Keratinocyte (primary cell): ENCODE measurements at regions not wholly inside any gene's neighbourhood (a gene's known extent, or its start where the extent isn't known, plus 50 kb on each side); places are given as distances from the start of the nearest gene placed in this dataset.

Experiments used
- DNase-seq: peaks from one replicate; pipeline ENCODE4 v3.0.0-alpha.2; 2011; ENCODE audit warnings: low read depth, missing footprints, low spot score
- FAIRE-seq: peaks from 2 replicates; lab custom pipeline; 2011; peaks lifted over from hg19 to GRCh38; lab: Jason Lieb, UNC
- H2AFZ ChIP-seq: 2 replicates; pipeline ENCODE4 v1.6.0; 2012; ENCODE audit warnings: low read length, control low read depth, inconsistent platforms; ENCODE audit not compliant: control insufficient read depth
- H3K27ac ChIP-seq: 2 replicates; pipeline ENCODE4 v1.5.1; 2011; ENCODE audit warnings: low read length; ENCODE audit not compliant: control insufficient read depth, insufficient read depth
- H3K27me3 ChIP-seq: 3 replicates; pipeline ENCODE4 v1.6.0; 2011; ENCODE audit warnings: low read length; ENCODE audit not compliant: control insufficient read depth, insufficient read depth; ENCODE audit errors: extremely low read depth
- H3K36me3 ChIP-seq, 2 experiments: 2 replicates in 1 of 2; 3 replicates in 1 of 2; pipeline ENCODE4 v1.5.1; 2011; ENCODE audit warnings: low read length in 2 of 2, mild to moderate bottlenecking in 1 of 2; ENCODE audit not compliant: control insufficient read depth in 2 of 2, insufficient read depth in 2 of 2; ENCODE audit errors: extremely low read depth in 1 of 2
- H3K4me1 ChIP-seq: 3 replicates; pipeline ENCODE4 v1.5.1; 2011; ENCODE audit warnings: low read length; ENCODE audit not compliant: control insufficient read depth, insufficient read depth; ENCODE audit errors: extremely low read depth
- H3K4me2 ChIP-seq: 3 replicates; pipeline ENCODE4 v1.6.0; 2011; ENCODE audit warnings: low read depth, low read length; ENCODE audit not compliant: control insufficient read depth, insufficient read depth; ENCODE audit errors: extremely low read depth
- H3K4me3 ChIP-seq, 3 experiments: fragments of 200-600 bp in 1 of 3; sonication (generic) in 1 of 3; 2 replicates in 2 of 3; 3 replicates in 1 of 3; pipeline ENCODE4 v1.5.1; 2011 to 2016; ENCODE audit warnings: low read length in 3 of 3, mild to moderate bottlenecking in 3 of 3, control low read depth in 2 of 3, inconsistent platforms in 1 of 3, low read depth in 1 of 3, mixed read lengths in 1 of 3, mixed run types in 1 of 3, moderate library complexity in 1 of 3; ENCODE audit not compliant: control insufficient read depth in 2 of 3, insufficient read depth in 2 of 3; ENCODE audit errors: extremely low read depth in 1 of 3
- H3K79me2 ChIP-seq: 2 replicates; pipeline ENCODE4 v1.6.0; 2012; ENCODE audit warnings: low read length; ENCODE audit not compliant: control insufficient read depth, insufficient read depth
- H3K9ac ChIP-seq: 3 replicates; pipeline ENCODE4 v1.6.0; 2011; ENCODE audit warnings: low read length; ENCODE audit not compliant: control insufficient read depth, insufficient read depth; ENCODE audit errors: extremely low read depth
- H3K9me1 ChIP-seq: 3 replicates; pipeline ENCODE4 v1.6.0; 2011; ENCODE audit warnings: low read length; ENCODE audit not compliant: control insufficient read depth, insufficient read depth; ENCODE audit errors: extremely low read depth
- H3K9me3 ChIP-seq: 2 replicates; pipeline ENCODE4 v1.5.1; 2012; ENCODE audit warnings: low read depth, low read length; ENCODE audit not compliant: control insufficient read depth
- H4K20me1 ChIP-seq: 3 replicates; pipeline ENCODE4 v1.6.0; 2011; ENCODE audit warnings: low read length; ENCODE audit not compliant: control insufficient read depth, insufficient read depth; ENCODE audit errors: extremely low read depth
- CTCF ChIP-seq, 3 experiments: IDR thresholded peaks in 1 of 3; conservative IDR thresholded peaks in 1 of 3; optimal IDR thresholded peaks in 1 of 3; 2 replicates in 2 of 3; 3 replicates in 1 of 3; pipeline versions ENCODE3 to v1.5.1; 2011; ENCODE audit warnings: low read length in 3 of 3, mild to moderate bottlenecking in 3 of 3, moderate library complexity in 2 of 3, control low read depth in 1 of 3, inconsistent platforms in 1 of 3; ENCODE audit not compliant: insufficient read depth in 2 of 3; ENCODE audit errors: extremely low read depth in 1 of 3
- EZH2 ChIP-seq: IDR thresholded peaks from one replicate; pipeline ENCODE4 v1.6.1; 2012; ENCODE audit warnings: inconsistent platforms, mild to moderate bottlenecking, low read length, moderate library complexity
- dilution Hi-C: fragments of 300-500 bp; cut with MboI; formaldehyde crosslinking; loops from one replicate; pipeline ENCODE4 v1.7.0; 2020; ENCODE audit warnings: low sequenced_read_pairs; ENCODE audit not compliant: extremely low pct_ligation_motif_present

GRCh38 chr11:101707477-101707876 lies 123.7 kb upstream of the TRPC6 start:
- H3K9me3 ChIP-seq: no peaks in the 10 kb centered on the region
- no peak overlapping the region for H3K9ac ChIP-seq
- no peak overlapping the region for H3K27ac ChIP-seq
- TF ChIP-seq EZH2 (no peak), CTCF (optimal IDR thresholded peaks at IDR 0.05 in 1 of 3, IDR thresholded peaks at IDR 0.05 in 1 of 3, conservative IDR thresholded peaks at IDR 0.05 in 1 of 3; ENCODE audit: extremely low read depth in 1 of 3, insufficient read depth in 2 of 3, low read length in 3 of 3) (no peak)
- H2AFZ ChIP-seq: no peak overlapping the region
- dilution Hi-C loops: no loop called here
- no peak overlapping the region for H3K4me2 ChIP-seq
- no peaks in the 10 kb centered on the region for H4K20me1 ChIP-seq
- no peaks in the 10 kb centered on the region for H3K36me3 ChIP-seq
- H3K79me2 ChIP-seq: no peaks in the 10 kb centered on the region
- FAIRE-seq: no peak
- no peak overlapping the region for H3K4me3 ChIP-seq
- H3K4me1 ChIP-seq: no peaks in the 10 kb centered on the region
- no peaks in the 10 kb centered on the region for H3K27me3 ChIP-seq
- no peaks in the 10 kb centered on the region for H3K9me1 ChIP-seq
- DNase-seq: no peak

GRCh38 chr11:101706541-101706940 lies 122.7 kb upstream of the TRPC6 start:
- no peak for DNase-seq
- no peaks in the 10 kb centered on the region for H3K79me2 ChIP-seq
- H3K4me2 ChIP-seq: no peak overlapping the region
- H3K4me3 ChIP-seq: no peak overlapping the region
- H3K36me3 ChIP-seq: no peaks in the 10 kb centered on the region
- no peak for TF ChIP-seq EZH2
- no peak for TF ChIP-seq CTCF (optimal IDR thresholded peaks at IDR 0.05 in 1 of 3, IDR thresholded peaks at IDR 0.05 in 1 of 3, conservative IDR thresholded peaks at IDR 0.05 in 1 of 3; ENCODE audit: extremely low read depth in 1 of 3, insufficient read depth in 2 of 3, low read length in 3 of 3)
- no peak overlapping the region for H3K27ac ChIP-seq
- H3K9me1 ChIP-seq: no peaks in the 10 kb centered on the region
- no peaks in the 10 kb centered on the region for H4K20me1 ChIP-seq
- H3K4me1 ChIP-seq: no peaks in the 10 kb centered on the region
- H3K9ac ChIP-seq: no peak overlapping the region
- H2AFZ ChIP-seq: no peak overlapping the region
- H3K27me3 ChIP-seq: no peaks in the 10 kb centered on the region
- no peak for FAIRE-seq
- dilution Hi-C loops: no loop called here
- H3K9me3 ChIP-seq: no peaks in the 10 kb centered on the region
